SU-DHL-6 (cell line): ENCODE measurements at regions not wholly inside any gene's neighbourhood (a gene's known extent, or its start where the extent isn't known, plus 50 kb on each side); places are given as distances from the start of the nearest gene placed in this dataset.
"Not testable (repeated sequence)": the region's sequence is repeated elsewhere in the genome, so short reads cannot be mapped to it uniquely, and the experiment has no call there.

Source experiments
- H2AFZ ChIP-seq: fragments of 200-600 bp; sonication (generic); 2 replicates; pipeline ENCODE4 v1.6.1; 2014; ENCODE audit warnings: low read depth, mild to moderate bottlenecking, moderate library complexity, mixed read lengths, antibody characterized with exemption, low read length; ENCODE audit not compliant: severe bottlenecking
- H3F3A ChIP-seq: fragments of 200-600 bp; shearing (Covaris generic); 2 replicates; pipeline ENCODE4 v1.6.0; 2016; ENCODE audit warnings: antibody characterized with exemption, mild to moderate bottlenecking; ENCODE audit not compliant: insufficient read depth
- H3K27ac ChIP-seq: fragments of 200-600 bp; sonication (generic); 2 replicates; pipeline ENCODE4 v1.5.1; 2016; ENCODE audit warnings: low read depth, mild to moderate bottlenecking, low read length, moderate library complexity, mixed read lengths
- H3K27me3 ChIP-seq: fragments of 200-600 bp; sonication (generic), shearing (Covaris generic); 2 replicates; pipeline ENCODE4 v1.6.0; 2014; ENCODE audit warnings: mild to moderate bottlenecking, low read length
- H3K36me3 ChIP-seq: fragments of 200-600 bp; sonication (generic); 2 replicates; pipeline ENCODE4 v1.6.1; 2014; ENCODE audit warnings: mild to moderate bottlenecking, low read length, mixed read lengths
- H3K4me2 ChIP-seq: fragments of 300-600, 200-600 bp; shearing (Covaris generic), sonication (generic); 2 replicates; pipeline ENCODE4 v1.6.0; 2014; ENCODE audit warnings: low read length, low read depth, mild to moderate bottlenecking; ENCODE audit not compliant: poor library complexity, severe bottlenecking
- H3K4me3 ChIP-seq: fragments of 200-600 bp; sonication (generic); 2 replicates; pipeline ENCODE4 v1.5.1; 2014; ENCODE audit warnings: antibody characterized with exemption, low read length, mild to moderate bottlenecking, mixed read lengths; ENCODE audit not compliant: insufficient read depth, poor library complexity, severe bottlenecking
- H3K79me2 ChIP-seq: fragments of 200-600 bp; sonication (generic); 2 replicates; pipeline ENCODE4 v1.6.1; 2014; ENCODE audit warnings: mild to moderate bottlenecking, low read length, moderate library complexity; ENCODE audit not compliant: insufficient read depth
- H3K9ac ChIP-seq: fragments of 200-600 bp; sonication (generic); 2 replicates; pipeline ENCODE4 v1.7.0; 2014; ENCODE audit warnings: mild to moderate bottlenecking, low read length
- H3K9me2 ChIP-seq: fragments of 200-600 bp; sonication (generic); replicated peaks from 2 replicates; pipeline ENCODE4 v1.6.1; 2014; ENCODE audit warnings: low read length; ENCODE audit not compliant: insufficient read depth
- H3K9me3 ChIP-seq: fragments of 200-600 bp; sonication (generic); 2 replicates; pipeline ENCODE4 v1.6.1; 2014; ENCODE audit warnings: low read length, mixed read lengths; ENCODE audit not compliant: insufficient read depth
- H4K20me1 ChIP-seq: fragments of 200-600 bp; sonication (generic); 2 replicates; pipeline ENCODE4 v1.6.1; 2014; ENCODE audit warnings: low read depth, mild to moderate bottlenecking, antibody characterized with exemption, low read length, moderate library complexity, mixed read lengths
- EZH2phosphoT487 ChIP-seq: fragments of 200-600 bp; sonication (generic), shearing (Covaris generic); conservative IDR thresholded peaks from 2 replicates; pipeline ENCODE4 v1.6.1; 2018; ENCODE audit warnings: mild to moderate bottlenecking, antibody characterized with exemption, low read length, moderate library complexity, mixed read lengths
- TF ChIP-seq, protein P1 (sequence below): fragments of 200-600 bp; sonication (generic); IDR thresholded peaks from one replicate; pipeline ENCODE4 v1.5.1; 2017; ENCODE audit warnings: antibody characterized with exemption, mild to moderate bottlenecking, low read length, moderate library complexity; ENCODE audit not compliant: insufficient read depth, poor library complexity, severe bottlenecking

DNA sequence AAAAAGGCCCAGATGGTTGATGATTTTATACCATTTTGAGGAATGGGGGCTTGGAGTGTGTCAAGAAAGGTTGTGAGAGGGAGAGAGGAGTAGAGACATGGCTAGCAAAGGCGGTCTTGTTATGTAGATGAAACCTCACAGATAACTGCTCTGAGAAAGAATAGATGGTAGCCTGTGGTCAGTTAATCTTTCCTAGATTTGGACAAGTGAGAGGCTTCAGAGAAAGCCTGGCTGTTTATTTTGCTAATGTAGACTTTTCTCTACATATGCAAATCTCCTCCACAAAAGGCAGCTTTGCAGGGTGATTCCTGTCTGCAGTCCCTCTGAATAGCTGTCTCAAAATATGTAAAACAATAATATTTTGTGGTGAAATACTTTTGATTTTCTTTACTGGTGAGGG, 177.3 kb downstream of the OTOL1 start:
- H3K9me2 ChIP-seq = no peaks in the 10 kb centered on the region
- H3K27me3 ChIP-seq = no peaks in the 10 kb centered on the region
- no peak overlapping the region for H3K4me2 ChIP-seq
- H3K36me3 ChIP-seq = no peaks in the 10 kb centered on the region
- H3K9ac ChIP-seq = no peak overlapping the region
- no peaks in the 10 kb centered on the region for H3F3A ChIP-seq
- no peak overlapping the region for H2AFZ ChIP-seq
- no peak overlapping the region for H3K27ac ChIP-seq
- no peaks in the 10 kb centered on the region for H3K79me2 ChIP-seq
- H4K20me1 ChIP-seq = no peaks in the 10 kb centered on the region
- H3K4me3 ChIP-seq = no peak overlapping the region
- no peaks in the 10 kb centered on the region for H3K9me3 ChIP-seq
- TF ChIP-seq, protein P1, sequence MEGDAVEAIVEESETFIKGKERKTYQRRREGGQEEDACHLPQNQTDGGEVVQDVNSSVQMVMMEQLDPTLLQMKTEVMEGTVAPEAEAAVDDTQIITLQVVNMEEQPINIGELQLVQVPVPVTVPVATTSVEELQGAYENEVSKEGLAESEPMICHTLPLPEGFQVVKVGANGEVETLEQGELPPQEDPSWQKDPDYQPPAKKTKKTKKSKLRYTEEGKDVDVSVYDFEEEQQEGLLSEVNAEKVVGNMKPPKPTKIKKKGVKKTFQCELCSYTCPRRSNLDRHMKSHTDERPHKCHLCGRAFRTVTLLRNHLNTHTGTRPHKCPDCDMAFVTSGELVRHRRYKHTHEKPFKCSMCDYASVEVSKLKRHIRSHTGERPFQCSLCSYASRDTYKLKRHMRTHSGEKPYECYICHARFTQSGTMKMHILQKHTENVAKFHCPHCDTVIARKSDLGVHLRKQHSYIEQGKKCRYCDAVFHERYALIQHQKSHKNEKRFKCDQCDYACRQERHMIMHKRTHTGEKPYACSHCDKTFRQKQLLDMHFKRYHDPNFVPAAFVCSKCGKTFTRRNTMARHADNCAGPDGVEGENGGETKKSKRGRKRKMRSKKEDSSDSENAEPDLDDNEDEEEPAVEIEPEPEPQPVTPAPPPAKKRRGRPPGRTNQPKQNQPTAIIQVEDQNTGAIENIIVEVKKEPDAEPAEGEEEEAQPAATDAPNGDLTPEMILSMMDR = no peak
- no peak for TF ChIP-seq EZH2phosphoT487

DNA sequence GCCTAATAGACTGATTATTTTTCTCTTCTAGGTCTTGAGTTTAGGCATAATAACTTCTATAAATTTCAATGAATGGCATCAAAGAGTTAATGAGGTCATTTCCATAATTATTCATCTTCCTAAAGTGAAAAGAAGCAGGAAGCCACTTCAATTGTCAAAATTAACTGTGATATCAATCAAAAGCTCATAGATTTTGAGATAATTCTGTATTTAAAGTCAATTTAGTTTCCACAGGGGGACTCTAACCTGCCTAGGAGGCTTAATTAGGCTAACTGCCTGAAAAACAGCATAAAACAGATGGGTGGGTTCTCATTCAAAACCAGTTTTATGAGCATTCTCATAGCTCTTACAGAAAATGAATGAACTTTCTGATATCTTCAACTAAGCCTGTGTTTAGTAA, 177.8 kb downstream of the OTOL1 start:
- Histone ChIP-seq H3K36me3 (no peaks in the 10 kb centered on the region), H3K9me2 (no peaks in the 10 kb centered on the region), H3K4me2 (no peak overlapping the region), H3K4me3 (no peak overlapping the region), H3F3A (no peaks in the 10 kb centered on the region), H3K79me2 (no peaks in the 10 kb centered on the region), H3K9ac (no peak overlapping the region), H3K9me3 (no peaks in the 10 kb centered on the region), H4K20me1 (no peaks in the 10 kb centered on the region), H3K27ac (no peak overlapping the region), H3K27me3 (no peaks in the 10 kb centered on the region), H2AFZ (no peak overlapping the region)
- TF ChIP-seq, protein P1 = no peak
- TF ChIP-seq EZH2phosphoT487 = no peak

DNA sequence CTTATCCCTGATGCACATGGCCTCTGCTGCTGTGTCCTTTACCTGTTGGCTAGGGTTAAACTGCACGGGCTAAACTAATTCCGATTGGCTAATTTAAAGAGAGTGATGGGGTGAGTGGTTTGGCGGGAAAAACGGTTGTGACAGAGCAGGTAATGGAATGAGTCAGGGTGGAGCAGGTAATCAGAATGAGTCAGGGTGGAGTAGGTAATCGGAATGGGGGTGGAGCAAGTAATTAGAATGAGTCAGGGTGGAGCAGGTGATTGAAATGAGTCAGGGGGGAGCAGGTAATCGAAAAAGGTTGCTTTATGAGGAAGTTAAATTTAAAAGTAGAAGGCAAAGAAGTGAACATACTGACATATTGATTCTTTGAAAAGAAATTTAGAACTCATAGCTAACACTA, 185.2 kb downstream of the OTOL1 start:
- not testable (repeated sequence) for H3K4me2 ChIP-seq, H3K36me3 ChIP-seq, H2AFZ ChIP-seq, H4K20me1 ChIP-seq, H3K27me3 ChIP-seq, H3K9me2 ChIP-seq, H3K4me3 ChIP-seq, H3K9ac ChIP-seq, H3K27ac ChIP-seq, H3K79me2 ChIP-seq, H3K9me3 ChIP-seq, H3F3A ChIP-seq

DNA sequence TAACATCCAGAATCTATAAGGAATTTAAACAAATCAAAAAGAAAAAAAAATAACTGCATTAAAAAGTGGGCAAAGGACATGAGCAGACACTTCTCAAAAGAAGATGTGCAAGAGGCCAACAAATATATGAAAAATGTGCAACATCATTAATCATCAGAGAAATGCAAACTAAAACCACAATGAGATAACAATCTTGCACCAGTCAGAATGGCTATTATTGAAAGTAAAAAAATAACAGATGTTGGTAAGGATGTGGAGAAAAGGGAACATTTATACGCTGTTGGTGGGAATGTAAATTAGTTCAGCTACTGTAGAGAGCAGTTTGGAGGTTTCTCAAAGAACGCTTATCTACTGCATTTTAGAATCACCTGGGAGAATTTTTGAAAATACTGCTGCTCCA, 186.1 kb downstream of the OTOL1 start:
- Histone ChIP-seq H3K9me2 (no peaks in the 10 kb centered on the region), H3K9me3 (no peaks in the 10 kb centered on the region), H2AFZ (no peak overlapping the region), H3K27ac (no peak overlapping the region), H3K9ac (no peak overlapping the region), H3F3A (no peaks in the 10 kb centered on the region), H3K4me3 (no peak overlapping the region), H3K79me2 (no peaks in the 10 kb centered on the region), H3K4me2 (no peak overlapping the region), H3K27me3 (no peaks in the 10 kb centered on the region), H3K36me3 (no peaks in the 10 kb centered on the region), H4K20me1 (no peaks in the 10 kb centered on the region)
- no peak for TF ChIP-seq EZH2phosphoT487
- TF ChIP-seq, protein P1 = no peak
